HCT116 (cell line): ENCODE measurements at regions not wholly inside any gene's neighbourhood (a gene's known extent, or its start where the extent isn't known, plus 50 kb on each side); places are given as distances from the start of the nearest gene placed in this dataset.

Source experiments
- ATAC-seq: fragments of 200-7000 bp; cut with Tn5 transposase; 2 replicates; pipeline ENCODE4 v1.9.1; 2020; ENCODE audit warnings: mild to moderate bottlenecking, moderate library complexity
- BruUV-seq: library from RNA; stranded (reverse); fragments of 400-500 nt; replicated peaks from 2 replicates; lab custom pipeline; 2021; lab: Mats Ljungman, UMichigan
- CTCF ChIA-PET: fragments of 300-600 bp; sonication (Branson Sonifier 250); formaldehyde crosslinking; loops from one replicate; lab custom pipeline; 2021; ENCODE audit warnings: antibody characterized with exemption; lab: Charles Lee
- POLR2A ChIA-PET: fragments of 300-600, 350-600 bp; sonication (Branson Sonifier 250); formaldehyde crosslinking; loops from one replicate; lab custom pipeline; 2021; ENCODE audit warnings: antibody characterized with exemption; lab: Charles Lee
- RAD21 ChIA-PET, 2 experiments: fragments of 300-600 bp; sonication (Branson Sonifier 250); formaldehyde crosslinking; loops; one replicate each; lab custom pipeline; 2023; ENCODE audit warnings: low total read pairs in 2 of 2; ENCODE audit not compliant: uncharacterized antibody in 2 of 2, unreplicated experiment in 2 of 2, low non-redundant PET in 1 of 2; lab: Charles Lee
- DNase-seq: peaks from one replicate; pipeline ENCODE4 v3.0.0-alpha.2; 2010; ENCODE audit warnings: low read depth, low spot score
- H2AFZ ChIP-seq: fragments of 200-600 bp; shearing (Covaris generic), sonication (generic); 2 replicates; pipeline ENCODE4 v1.6.1; 2017; ENCODE audit warnings: low read depth, mixed run types, mixed read lengths, antibody characterized with exemption, low read length; ENCODE audit not compliant: poor library complexity, severe bottlenecking
- H3K27ac ChIP-seq: 2 replicates; pipeline ENCODE4 v1.5.1; 2012; ENCODE audit warnings: low read depth, low read length
- H3K27me3 ChIP-seq: fragments of 200-600 bp; sonication (generic); 2 replicates; pipeline ENCODE4 v1.6.1; 2016; ENCODE audit warnings: mixed run types, low read length, mixed read lengths; ENCODE audit not compliant: insufficient read depth
- H3K36me3 ChIP-seq, 2 experiments: fragments of 200-500 bp in 1 of 2; fragments of 200-600 bp in 1 of 2; sonication (Bioruptor generic) in 1 of 2; sonication (generic) in 1 of 2; 2 replicates each; pipeline versions ENCODE4 v1.5.1 to v1.6.1; 2014 to 2016; ENCODE audit warnings: low read length in 2 of 2, inconsistent platforms in 1 of 2, mixed read lengths in 1 of 2, mixed run types in 1 of 2; ENCODE audit not compliant: insufficient read depth in 2 of 2, control insufficient read depth in 1 of 2
- H3K4me1 ChIP-seq, 2 experiments: fragments of 200-600 bp in 1 of 2; sonication (generic) in 1 of 2; 2 replicates each; pipeline versions ENCODE4 v1.5.1 to v1.6.1; 2012 to 2017; ENCODE audit warnings: low read length in 2 of 2, inconsistent platforms in 1 of 2, mild to moderate bottlenecking in 1 of 2, mixed read lengths in 1 of 2, mixed run types in 1 of 2, moderate library complexity in 1 of 2; ENCODE audit not compliant: insufficient read depth in 2 of 2, control insufficient read depth in 1 of 2
- H3K4me2 ChIP-seq: fragments of 200-600 bp; sonication (generic); 2 replicates; pipeline ENCODE4 v1.6.1; 2017; ENCODE audit warnings: mixed run types, low read length, mixed read lengths
- H3K4me3 ChIP-seq, 2 experiments: fragments of 200-600 bp in 1 of 2; sonication (generic) in 1 of 2; replicated peaks in 1 of 2; 2 replicates each; pipeline ENCODE4 v1.5.1; 2011 to 2016; ENCODE audit warnings: low read length in 2 of 2, control low read depth in 1 of 2, low read depth in 1 of 2, mild to moderate bottlenecking in 1 of 2, mixed read lengths in 1 of 2, mixed run types in 1 of 2
- H3K79me2 ChIP-seq: fragments of 200-600 bp; sonication (generic); 2 replicates; pipeline ENCODE4 v1.6.1; 2017; ENCODE audit warnings: mild to moderate bottlenecking, mixed run types, low read length, moderate library complexity, mixed read lengths; ENCODE audit not compliant: insufficient read depth
- H3K9ac ChIP-seq: fragments of 200-600 bp; sonication (generic); 2 replicates; pipeline ENCODE4 v1.6.1; 2016; ENCODE audit warnings: low read length, mixed read lengths
- H3K9me2 ChIP-seq: fragments of 200-600 bp; sonication (generic), shearing (Covaris generic); 2 replicates; pipeline ENCODE4 v1.6.1; 2017; ENCODE audit warnings: mixed run types, mild to moderate bottlenecking, moderate library complexity; ENCODE audit not compliant: insufficient read depth
- H3K9me3 ChIP-seq, 2 experiments: fragments of 200-500 bp in 1 of 2; fragments of 200-600 bp in 1 of 2; sonication (Bioruptor generic) in 1 of 2; sonication (generic) in 1 of 2; 2 replicates each; pipeline ENCODE4 v1.6.1; 2014 to 2017; ENCODE audit warnings: low read length in 2 of 2, mixed read lengths in 2 of 2, inconsistent platforms in 1 of 2, low read depth in 1 of 2, mild to moderate bottlenecking in 1 of 2, mixed run types in 1 of 2, moderate library complexity in 1 of 2; ENCODE audit not compliant: control insufficient read depth in 1 of 2, insufficient read depth in 1 of 2
- H4K20me1 ChIP-seq: fragments of 200-600 bp; sonication (generic), shearing (Covaris generic); 2 replicates; pipeline ENCODE4 v1.6.1; 2017; ENCODE audit warnings: mixed run types, mild to moderate bottlenecking, moderate library complexity; ENCODE audit not compliant: insufficient read depth
- CBX3 ChIP-seq: IDR thresholded peaks from 2 replicates; pipeline ENCODE4 v1.6.1; 2012; ENCODE audit warnings: low read depth
- CEBPB ChIP-seq: IDR thresholded peaks from 2 replicates; pipeline ENCODE4 v1.6.1; 2012; ENCODE audit warnings: low read depth
- EGR1 ChIP-seq: IDR thresholded peaks from 2 replicates; pipeline ENCODE4 v1.6.1; 2012; ENCODE audit warnings: low read depth
- ELF1 ChIP-seq: IDR thresholded peaks from 2 replicates; pipeline ENCODE4 v1.6.1; 2012; ENCODE audit warnings: low read depth, borderline replicate concordance
- FOSL1 ChIP-seq: IDR thresholded peaks from 2 replicates; pipeline ENCODE4 v1.6.1; 2012; ENCODE audit warnings: low read depth
- JUND ChIP-seq: IDR thresholded peaks from 2 replicates; pipeline ENCODE4 v1.6.1; 2012
- POLR2A ChIP-seq: IDR thresholded peaks from 2 replicates; pipeline ENCODE4 v1.7.0; 2011; ENCODE audit warnings: borderline replicate concordance; ENCODE audit not compliant: insufficient read depth, insufficient read length; ENCODE audit errors: extremely low read depth
- RAD21 ChIP-seq: IDR thresholded peaks from 2 replicates; pipeline ENCODE4 v1.6.1; 2012; ENCODE audit warnings: low read depth, mild to moderate bottlenecking
- SP1 ChIP-seq: IDR thresholded peaks from 2 replicates; pipeline ENCODE4 v1.6.1; 2012; ENCODE audit warnings: low read depth
- SRF ChIP-seq: IDR thresholded peaks from 2 replicates; pipeline ENCODE4 v1.6.1; 2012; ENCODE audit warnings: low read depth
- TCF7L2 ChIP-seq: IDR thresholded peaks from 2 replicates; pipeline ENCODE4 v1.7.0; 2011; ENCODE audit warnings: borderline replicate concordance, inconsistent platforms; ENCODE audit not compliant: insufficient read depth, insufficient read length; ENCODE audit errors: extremely low read depth
- ZFX ChIP-seq: fragments of 450-650 bp; IDR thresholded peaks from 2 replicates; pipeline ENCODE4 v1.6.1; 2017
- intact Hi-C: fragments of 100-400 bp; cut with micrococcal nuclease; formaldehyde crosslinking; loops from 2 replicates; pipeline ENCODE4 v1.10.0; 2022
- TF ChIP-seq, protein P1 (sequence below): IDR thresholded peaks from 2 replicates; pipeline ENCODE4 v1.6.1; 2011; ENCODE audit warnings: mild to moderate bottlenecking, low read length, moderate library complexity; ENCODE audit not compliant: insufficient replicate concordance; ENCODE audit errors: extremely low read depth
- TF ChIP-seq, protein P2 (sequence below): IDR thresholded peaks from 2 replicates; pipeline ENCODE4 v1.6.1; 2012

DNA sequence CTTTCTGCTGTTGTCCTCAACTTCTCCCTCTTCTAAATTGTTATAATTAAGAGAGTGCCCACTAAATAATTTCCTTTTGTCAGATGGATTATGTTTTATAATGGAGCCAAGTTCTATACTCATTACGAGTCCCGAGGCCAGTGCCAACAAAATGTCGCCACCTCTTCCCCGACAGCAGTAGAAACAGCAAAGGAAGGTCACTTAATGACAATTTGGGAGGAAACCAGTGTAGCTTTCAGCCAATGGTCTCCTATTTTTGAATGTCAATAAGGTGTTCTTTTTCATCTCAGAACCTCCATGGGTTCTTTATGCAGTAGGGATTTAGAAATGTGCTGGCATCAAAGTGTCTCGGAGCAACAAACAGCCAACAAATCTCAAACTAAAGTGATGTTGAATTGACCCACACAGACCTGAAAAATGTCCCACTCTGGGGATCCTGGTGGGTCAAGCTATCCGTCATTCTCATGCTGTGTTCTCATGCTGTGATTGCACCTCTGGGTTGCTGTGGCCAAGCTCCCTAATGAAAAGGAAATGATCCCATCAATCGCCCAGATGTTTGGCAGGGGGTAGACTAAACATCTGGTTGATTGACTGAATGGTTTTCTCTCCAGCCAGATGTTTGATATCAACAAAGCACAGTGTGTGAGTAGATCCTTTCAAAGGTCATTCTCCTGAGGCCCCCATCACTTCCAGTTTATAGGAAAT is 291.9 kb downstream of the DMAC1 start:
- ATAC-seq (no peak), DNase-seq (no peak)
- Histone ChIP-seq H3K27me3 (no peaks in the 10 kb centered on the region), H3K4me1 (no peaks in the 10 kb centered on the region), H4K20me1 (no peaks in the 10 kb centered on the region), H3K4me3 (no peak overlapping the region), H3K9me3 (no peaks in the 10 kb centered on the region), H3K79me2 (no peaks in the 10 kb centered on the region), H3K9me2 (no peaks in the 10 kb centered on the region), H3K9ac (no peak overlapping the region), H3K27ac (no peak overlapping the region), H2AFZ (no peak overlapping the region), H3K4me2 (no peak overlapping the region), H3K36me3 (no peaks in the 10 kb centered on the region)
- intact Hi-C loops: no loop called here
- TF ChIP-seq CBX3 (no peak), TCF7L2 (no peak), JUND (no peak), RAD21 (no peak), FOSL1 (no peak)
- TF ChIP-seq, protein P1, sequence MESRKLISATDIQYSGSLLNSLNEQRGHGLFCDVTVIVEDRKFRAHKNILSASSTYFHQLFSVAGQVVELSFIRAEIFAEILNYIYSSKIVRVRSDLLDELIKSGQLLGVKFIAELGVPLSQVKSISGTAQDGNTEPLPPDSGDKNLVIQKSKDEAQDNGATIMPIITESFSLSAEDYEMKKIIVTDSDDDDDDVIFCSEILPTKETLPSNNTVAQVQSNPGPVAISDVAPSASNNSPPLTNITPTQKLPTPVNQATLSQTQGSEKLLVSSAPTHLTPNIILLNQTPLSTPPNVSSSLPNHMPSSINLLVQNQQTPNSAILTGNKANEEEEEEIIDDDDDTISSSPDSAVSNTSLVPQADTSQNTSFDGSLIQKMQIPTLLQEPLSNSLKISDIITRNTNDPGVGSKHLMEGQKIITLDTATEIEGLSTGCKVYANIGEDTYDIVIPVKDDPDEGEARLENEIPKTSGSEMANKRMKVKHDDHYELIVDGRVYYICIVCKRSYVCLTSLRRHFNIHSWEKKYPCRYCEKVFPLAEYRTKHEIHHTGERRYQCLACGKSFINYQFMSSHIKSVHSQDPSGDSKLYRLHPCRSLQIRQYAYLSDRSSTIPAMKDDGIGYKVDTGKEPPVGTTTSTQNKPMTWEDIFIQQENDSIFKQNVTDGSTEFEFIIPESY: no peak
- CTCF ChIA-PET: no interaction called here
- BruUV-seq: no TSS peak
- POLR2A ChIA-PET: no interaction called here
- RAD21 ChIA-PET: no interaction called here

DNA sequence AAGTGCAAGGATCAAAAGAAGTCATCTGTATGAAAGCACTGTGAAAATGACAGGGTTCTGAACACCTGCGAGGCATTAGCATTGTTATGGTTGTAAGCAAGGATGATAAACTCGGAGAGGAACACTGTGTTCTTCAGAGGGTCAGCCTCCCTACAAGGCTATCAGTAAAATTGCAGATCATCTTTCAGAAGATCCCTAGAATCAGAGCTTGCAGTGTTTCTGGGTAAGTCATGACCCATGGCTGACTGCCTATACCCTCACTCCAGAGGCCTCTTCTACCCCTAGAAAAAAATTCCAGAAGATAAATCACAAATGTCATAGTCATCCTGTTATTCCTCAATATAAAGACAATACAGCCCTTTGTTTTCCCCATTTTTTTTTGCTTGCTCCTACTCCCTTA is 292.6 kb downstream of the DMAC1 start:
- no peaks in the 10 kb centered on the region for H3K9me2 ChIP-seq
- ChIA-PET RAD21 (no interaction called here), POLR2A (no interaction called here), CTCF (no interaction called here)
- BruUV-seq: no TSS peak
- no peaks in the 10 kb centered on the region for H3K9me3 ChIP-seq
- no peak for ATAC-seq
- no peaks in the 10 kb centered on the region for H3K79me2 ChIP-seq
- H3K4me2 ChIP-seq: no peak overlapping the region
- H2AFZ ChIP-seq: no peak overlapping the region
- no peak overlapping the region for H3K27ac ChIP-seq
- no peak for DNase-seq
- no peaks in the 10 kb centered on the region for H3K4me1 ChIP-seq
- no peak for TF ChIP-seq ELF1
- TF ChIP-seq POLR2A: no peak
- TF ChIP-seq SP1: no peak
- TF ChIP-seq, protein P2, sequence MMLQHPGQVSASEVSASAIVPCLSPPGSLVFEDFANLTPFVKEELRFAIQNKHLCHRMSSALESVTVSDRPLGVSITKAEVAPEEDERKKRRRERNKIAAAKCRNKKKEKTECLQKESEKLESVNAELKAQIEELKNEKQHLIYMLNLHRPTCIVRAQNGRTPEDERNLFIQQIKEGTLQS: no peak
- no peak for TF ChIP-seq EGR1
- no peak for TF ChIP-seq CEBPB
- no peak for TF ChIP-seq ZFX
- TF ChIP-seq SRF: no peak
- TF ChIP-seq, protein P1: no peak
- no peaks in the 10 kb centered on the region for H3K27me3 ChIP-seq
- no peaks in the 10 kb centered on the region for H4K20me1 ChIP-seq
- no peak overlapping the region for H3K4me3 ChIP-seq
- no peaks in the 10 kb centered on the region for H3K36me3 ChIP-seq
- no peak overlapping the region for H3K9ac ChIP-seq
- intact Hi-C loops: no loop called here
